GM19328 (cell line): ENCODE measurements at regions not wholly inside any gene's neighbourhood (a gene's known extent, or its start where the extent isn't known, plus 50 kb on each side); places are given as distances from the start of the nearest gene placed in this dataset.
A peak's percentile ranks its signal among the peaks of the same experiment; 100 is the strongest.

Experiments used
- ATAC-seq: cut with Tn5 transposase; IDR thresholded peaks from one replicate; pipeline ENCODE4 v1.9.1; 2021; ENCODE audit warnings: mild to moderate bottlenecking, moderate library complexity; ENCODE audit not compliant: unreplicated experiment

DNA sequence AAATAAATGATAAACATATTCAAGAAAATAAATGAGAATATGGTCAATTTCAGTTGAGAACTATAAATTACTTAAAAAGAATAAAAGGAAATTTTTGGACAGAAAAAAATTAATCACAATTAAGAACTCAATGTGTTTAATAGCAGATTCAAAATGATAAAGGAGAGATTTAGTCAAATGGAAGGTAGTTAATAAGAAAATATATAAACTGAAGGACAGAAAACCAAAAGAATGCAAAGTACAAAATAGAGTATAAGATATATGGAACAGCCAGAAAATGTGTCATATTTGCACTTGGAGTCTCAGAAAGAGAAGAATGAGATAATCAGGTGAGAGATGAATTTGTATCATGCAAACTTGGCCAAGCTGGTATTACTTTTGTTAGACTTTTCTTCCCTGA lies 201.8 kb upstream of the ARID1B start:
- ATAC-seq, result no peak

DNA sequence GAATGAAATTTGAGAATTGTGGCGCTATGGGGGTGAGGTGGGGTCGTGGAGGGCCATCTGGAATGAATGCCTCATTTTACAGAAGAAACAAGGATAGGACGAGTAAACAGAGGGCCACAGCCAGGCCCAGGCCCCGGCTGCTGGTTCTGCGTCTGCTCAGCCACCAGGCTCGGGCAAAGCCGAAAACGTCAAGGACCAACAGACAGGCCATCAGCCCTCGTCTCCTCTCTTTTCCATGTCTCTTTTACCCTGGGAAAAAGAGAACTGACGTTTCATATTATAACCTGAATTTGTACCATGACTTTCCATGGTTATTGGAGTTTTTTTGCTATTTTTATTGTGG lies 212.4 kb upstream of the ARID1B start:
- ATAC-seq, result no peak

DNA sequence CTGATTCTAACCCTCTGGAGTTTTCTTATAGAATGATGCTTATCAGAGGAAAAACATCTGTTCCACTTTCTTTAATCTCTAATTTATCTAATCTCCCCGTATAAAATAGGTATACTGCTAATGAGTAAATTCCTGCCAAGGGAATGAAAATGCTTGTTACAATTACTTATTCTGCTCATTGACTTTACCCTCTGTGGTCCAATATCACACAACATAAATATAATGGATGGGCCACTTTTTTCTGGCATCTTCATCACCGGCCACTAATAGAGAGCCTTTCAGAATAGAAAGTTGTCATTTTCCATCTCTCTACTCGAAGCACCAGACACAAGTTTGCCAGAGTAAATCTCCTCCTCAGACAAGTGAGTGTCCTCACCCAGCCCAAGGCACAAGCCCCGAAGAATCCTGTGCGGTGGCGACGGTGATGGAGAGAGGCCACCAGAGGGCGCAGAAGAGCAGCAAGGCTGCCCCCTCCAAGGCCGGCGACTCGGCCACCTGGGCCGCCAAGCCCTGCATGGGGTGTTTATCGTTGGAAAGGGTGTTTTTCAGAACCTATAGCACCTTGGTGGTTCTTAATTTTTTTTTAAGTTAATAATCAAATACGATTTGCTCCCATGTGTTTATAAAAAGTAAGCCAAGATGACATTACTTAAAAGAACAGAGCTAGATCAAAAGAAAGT lies 212.9 kb upstream of the ARID1B start:
- ATAC-seq, result peak; percentile 90

DNA sequence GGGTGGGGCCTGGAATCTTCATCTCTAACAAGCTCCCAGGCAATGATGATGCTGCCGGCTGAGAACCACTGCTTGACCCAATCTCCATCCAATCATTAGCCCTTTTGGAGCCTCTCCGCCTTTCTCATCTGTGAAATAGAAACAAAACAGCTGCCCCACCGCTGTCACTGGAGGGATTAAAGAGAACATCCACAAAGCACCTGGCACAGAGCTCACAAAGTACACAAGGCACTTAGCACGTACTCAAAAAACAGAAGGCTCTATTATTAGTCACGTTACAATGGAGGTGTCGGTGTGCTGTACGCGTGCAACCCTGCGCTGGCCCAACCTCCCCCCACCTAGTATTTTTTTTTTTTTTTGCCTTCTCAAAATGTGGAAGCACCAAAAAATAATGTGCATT lies 213.5 kb upstream of the ARID1B start:
- ATAC-seq, result no peak

DNA sequence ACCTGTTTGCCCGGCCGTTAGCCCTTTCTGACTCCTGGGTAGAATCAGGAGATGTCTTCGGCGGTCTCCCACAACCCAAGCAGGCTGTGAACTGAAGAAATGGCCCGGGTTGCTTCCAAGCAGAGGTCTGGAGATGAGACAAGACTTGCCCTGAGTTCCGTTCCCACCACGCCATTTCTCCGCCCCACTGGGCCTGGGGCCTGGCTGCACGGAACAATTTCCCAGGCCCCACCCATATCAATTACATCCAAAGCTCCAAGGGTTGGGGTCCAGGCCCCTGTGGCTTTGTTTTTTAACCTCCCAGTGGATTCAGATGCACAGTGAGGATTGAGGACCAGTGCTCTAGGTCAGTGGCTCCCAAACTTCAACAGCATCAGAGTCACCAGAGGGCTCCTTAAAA lies 214.5 kb upstream of the ARID1B start:
- ATAC-seq, result no peak

DNA sequence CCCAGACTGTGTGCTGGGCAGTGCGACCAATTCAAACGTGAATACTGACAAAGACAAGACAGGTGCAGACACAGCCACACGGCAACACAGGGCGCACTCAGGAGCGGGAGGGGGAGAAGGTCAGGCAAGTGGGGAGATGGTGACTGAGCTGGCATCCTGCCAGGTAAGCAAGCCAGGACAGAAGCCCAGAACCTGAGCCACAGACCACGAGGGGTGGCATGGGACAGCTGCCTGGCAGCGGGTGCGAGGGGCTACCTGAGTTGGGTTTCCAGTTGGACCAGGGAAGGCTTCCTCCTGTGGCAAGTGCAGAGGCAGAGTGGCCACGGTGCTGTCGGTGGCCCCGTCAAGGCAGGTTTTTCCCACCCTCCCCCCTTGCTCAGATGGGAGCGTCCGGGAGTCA lies 215.2 kb upstream of the ARID1B start:
- ATAC-seq, result no peak

DNA sequence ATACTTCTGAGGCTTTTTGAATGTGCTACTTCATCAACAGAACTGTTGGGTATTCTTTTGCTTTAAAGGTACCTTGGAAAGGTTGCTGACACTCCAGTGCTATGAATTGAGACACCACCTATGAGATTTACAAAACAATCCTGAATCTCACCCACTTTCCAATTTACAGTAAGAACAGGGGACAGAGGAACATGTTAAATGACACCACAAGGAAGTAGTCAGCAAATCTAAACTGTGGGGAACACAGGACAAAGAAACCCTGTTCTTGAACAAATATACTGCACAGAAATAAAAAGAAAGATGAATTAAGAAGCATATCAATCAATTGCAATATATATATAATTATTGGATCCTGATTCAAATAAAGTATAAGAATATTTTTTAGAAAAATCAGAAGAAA lies 216.7 kb upstream of the ARID1B start:
- ATAC-seq, result no peak

DNA sequence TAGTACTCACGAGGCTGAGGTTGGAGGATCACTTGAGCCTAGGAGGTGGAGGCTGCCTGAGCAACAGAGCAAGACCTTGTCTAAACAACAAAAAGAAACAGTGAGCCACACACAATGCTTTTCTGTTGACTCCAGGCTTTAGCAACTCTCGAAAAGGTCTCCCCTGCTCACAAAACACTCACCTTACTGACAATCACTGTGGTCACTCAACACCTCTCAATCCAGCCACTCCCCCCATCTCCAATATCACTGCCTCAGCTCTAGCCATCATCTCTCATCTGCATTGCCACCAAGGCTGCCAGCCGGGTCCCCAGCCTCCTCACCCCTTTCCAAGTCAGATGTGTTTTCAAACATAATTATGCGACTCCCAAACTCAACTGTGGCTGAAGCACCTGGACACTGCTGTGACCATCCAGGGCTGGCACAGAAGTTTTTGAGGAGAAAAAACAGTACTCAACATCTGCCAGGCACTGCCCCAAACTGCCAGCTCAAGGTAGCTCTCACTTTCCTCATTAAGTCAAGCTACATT lies 218.0 kb upstream of the ARID1B start:
- ATAC-seq, result no peak

DNA sequence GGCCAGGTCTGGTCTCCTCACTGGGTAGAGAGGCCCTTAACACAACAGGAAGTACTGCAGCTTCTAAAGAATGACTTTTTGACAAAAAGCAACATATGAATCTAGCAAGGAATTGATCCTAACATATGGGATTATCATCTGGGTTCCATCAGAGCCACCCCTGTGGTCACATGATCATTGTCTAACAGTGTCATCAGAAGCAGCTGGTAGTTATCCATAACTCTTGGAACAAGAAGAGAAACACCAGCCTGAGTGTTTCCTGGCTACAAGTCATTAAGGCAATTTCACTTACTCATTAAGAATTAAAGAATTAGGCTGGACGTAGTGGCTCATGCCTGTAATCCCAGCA lies 219.3 kb upstream of the ARID1B start:
- no peak for ATAC-seq

DNA sequence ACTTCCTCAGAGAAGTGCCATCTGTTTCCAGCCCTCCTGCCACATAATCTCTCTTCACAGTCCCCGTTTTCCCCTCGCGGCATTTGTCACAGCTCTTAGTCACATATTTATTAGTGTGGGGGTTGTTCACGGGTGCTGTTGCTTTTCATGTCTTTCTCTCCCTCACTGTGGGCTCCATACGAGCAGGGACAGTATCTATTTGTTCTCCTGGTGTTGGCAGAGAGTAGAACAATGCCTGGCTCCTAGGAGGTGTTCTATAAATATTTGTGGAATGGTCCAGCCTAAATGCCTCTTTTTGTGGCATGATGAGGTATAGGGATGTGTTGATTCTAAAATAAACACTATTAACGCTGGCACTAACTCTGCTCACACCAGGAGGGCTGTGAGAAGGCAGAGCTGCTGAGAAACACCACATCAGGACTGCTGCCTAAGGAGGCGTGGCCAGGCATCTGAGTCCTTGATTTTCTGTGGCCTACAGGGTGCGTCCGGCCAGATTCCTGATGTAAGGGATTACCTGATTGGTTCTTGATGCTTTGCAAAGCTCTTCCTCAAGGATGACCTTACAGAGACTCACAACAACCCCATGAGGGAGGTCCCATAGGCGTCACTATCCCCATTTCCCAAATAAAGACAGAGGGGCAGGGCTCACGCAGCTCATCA lies 219.8 kb upstream of the ARID1B start:
- no peak for ATAC-seq

DNA sequence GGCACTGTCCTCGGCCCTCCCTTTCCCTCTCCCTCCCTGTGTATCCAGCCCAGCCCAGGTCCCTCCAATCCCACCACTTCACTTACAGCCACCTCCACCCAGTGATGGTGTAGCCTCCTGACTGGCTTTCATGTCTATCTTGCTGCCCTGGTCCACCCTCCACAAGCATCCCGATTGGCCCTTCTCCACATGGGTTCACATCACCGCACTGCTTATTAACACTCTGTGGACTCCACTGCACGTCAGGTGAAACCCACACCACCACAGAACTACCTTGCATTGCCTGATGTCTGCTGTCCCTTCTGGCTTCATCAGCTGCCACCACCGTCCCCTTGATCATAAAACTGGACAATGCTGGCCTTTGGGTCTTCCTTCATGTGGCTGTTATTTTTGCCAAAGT lies 220.4 kb upstream of the ARID1B start:
- no peak for ATAC-seq

DNA sequence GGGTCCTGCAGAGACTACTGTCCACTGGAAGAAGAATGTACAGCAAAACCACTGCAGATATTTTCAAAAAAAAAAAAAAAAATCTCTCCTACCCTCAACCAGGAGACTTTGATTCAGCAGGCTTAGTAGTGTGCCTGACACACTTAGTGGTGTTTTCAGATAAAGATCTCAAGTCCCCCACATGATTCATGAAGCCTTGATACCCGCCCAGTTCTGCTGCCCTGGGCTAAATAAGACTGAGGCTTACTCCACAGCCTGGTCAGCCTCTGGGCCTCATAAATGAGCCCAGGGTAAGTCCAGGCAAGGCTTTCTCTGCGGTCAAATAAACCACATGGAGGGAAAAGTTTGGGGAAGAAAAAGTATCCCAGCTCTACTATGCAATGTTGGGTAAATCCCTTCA lies 222.1 kb upstream of the ARID1B start:
- ATAC-seq, result no peak

DNA sequence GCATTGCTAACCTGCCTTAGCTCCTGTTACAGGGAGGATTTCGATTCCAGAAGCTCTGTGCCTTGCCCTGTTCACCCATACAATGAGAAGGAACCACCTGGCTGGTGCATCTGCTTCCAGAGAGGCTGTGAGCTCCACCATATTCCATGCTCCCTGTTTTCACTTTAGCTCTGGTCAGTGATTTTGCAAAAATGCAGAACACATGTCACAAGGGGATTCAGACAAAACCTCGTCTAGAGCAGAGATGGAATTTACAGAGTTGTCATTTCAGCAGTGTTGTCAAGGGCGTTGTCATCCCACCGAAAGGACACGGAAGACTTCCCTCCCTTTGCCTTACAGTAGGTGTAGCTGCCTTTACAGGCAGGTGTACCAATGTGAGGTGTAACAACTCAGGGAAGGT lies 223.0 kb upstream of the ARID1B start:
- ATAC-seq, result no peak

DNA sequence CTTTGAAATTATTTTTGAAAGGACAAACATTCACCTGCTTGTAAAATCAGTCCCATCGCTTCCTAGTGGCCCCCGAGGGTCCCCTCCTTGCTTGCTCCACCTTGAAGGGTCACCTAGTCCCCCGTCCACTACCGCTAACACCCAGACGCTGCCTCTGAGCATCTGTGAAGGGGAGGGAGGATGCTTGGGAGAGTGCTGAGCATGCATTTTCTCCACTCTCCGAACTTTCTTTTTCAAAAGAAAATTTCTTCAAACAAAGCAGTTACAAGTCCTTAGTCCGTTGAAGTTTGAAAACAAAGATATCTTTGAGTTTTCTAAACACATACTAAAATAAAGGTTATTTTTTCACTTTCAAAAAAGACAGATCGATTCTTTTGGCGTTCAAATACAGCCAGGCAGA lies 224.3 kb upstream of the ARID1B start:
- ATAC-seq, result no peak

DNA sequence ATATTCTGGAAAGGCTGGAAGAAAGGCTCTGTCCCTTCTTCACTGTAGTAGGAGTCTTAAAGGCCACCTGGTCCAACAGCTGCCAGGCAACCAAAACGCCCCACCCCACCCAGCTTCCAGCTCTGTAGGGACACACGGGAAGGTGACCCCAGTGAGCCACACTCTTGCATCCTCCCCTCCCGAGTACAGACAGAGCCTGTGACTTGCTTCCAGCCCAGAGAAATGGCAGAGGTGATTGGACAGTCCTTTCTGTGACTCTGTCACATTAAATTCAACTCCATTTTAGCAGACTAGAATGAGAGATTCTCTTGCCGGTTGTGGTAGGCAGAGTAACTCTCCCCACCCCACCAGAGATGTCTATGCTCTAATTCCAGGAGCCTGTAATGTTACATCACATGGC lies 226.2 kb upstream of the ARID1B start:
- ATAC-seq, result no peak

DNA sequence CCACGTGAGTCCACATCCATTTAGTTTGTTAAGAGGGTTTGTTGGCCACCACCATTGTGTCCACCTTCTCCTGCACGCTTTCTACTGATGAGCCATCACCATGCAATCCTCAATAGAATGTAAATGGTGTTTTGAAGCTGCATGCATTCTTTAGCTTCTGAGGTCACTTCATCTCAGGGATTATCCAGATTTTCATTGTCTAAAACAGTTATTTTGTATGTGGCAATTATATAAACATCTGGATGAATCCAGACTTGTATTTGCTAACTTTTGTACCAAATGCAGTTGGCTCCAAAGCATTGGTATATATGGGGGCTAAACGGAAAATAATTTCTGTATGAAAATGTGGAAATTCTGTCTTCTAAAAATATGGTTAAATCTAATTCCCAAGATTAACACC lies 231.2 kb upstream of the ARID1B start:
- ATAC-seq, result no peak

DNA sequence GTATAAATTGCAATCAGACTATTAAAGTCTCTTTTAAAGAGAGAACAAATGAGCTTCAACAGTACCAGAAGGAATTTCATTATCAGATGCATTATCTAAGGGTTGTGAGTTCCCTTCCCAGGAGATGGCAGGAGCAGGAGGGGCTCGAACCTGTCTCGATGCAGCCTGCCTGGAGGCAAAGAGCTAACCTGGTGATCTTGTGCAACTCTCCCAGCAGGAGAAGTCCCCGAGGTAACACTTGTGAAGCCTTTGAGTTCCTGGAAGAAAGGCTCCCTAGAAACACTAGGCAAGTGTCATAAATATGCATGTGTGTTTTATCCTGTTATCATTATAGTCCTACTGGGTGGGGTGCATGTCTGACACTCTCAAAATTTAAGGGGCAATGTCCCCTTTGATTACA lies 232.2 kb upstream of the ARID1B start:
- no peak for ATAC-seq

DNA sequence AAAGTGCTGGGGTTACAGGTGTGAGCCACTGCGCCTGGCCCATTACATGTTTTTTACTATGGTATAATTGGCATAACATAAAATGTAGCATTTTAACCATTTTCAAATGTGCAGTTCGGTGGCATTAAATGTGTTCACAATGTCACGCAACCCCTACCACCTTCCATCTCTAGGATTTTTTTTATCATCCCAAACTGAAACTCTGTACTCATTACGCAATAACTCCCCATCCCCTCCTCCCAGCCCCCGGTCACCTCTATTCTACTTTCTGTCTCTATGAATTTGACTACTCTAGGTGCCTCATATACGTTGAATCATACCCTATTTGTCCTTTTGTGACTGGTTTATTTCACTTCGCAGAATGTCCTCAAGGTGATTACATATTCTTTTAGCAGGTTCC lies 233.1 kb upstream of the ARID1B start:
- ATAC-seq, result no peak

DNA sequence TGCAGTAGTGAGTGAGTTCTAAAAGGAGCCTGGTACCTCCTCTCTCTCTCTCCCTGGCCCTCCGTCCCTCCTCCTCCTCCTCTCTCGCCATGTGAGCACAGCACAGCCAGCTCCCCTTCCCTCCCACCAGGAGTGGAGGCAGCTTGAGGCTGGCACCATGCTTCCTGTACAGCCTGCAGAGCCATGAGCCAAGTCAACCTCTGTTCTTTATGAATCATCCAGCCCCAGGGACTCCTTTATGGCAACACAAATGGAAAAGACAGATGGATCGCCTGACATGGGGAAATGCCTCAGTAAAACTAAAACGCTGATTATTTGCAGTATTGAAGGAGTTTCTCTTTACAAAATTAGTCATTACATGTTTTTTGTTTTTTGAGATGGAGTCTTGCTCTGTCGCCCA lies 233.7 kb upstream of the ARID1B start:
- no peak for ATAC-seq

DNA sequence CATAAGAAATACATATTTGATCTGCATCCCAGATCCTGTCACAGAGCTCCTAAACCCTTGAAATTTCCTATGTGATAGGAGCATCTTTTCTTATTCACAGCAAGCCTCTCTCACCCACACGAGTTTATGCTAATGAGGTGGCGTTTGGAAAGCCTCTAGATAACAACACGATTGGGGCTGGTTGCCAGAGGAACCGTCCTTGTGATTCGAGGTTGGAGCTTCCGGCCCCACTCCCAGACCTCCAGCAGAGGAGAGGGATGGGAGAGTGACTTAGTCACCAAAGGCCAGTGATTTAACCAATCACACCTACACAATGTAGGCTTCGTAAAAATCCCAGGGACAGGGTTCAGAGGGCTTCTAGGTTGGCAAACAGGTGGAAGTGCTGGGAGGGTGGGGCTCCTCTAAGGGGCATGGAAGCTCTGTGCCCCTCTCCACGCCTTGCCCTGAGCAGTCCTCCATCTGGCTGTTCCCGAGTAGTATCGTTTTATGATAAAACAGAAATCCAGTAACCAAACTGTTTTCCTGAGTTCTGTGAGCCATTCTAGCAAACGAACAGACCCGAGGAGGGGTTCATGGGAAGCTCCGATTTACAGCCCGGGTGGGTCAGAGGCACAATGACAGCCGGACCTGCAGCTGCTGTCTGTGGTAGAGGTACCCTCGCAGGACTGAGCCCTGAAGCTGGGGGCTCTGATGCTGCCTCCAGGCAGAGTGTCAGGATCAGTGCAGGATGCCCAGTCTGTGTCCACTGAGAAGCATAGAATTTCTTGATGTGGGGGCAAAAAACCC lies 238.1 kb upstream of the ARID1B start:
- ATAC-seq, result no peak

DNA sequence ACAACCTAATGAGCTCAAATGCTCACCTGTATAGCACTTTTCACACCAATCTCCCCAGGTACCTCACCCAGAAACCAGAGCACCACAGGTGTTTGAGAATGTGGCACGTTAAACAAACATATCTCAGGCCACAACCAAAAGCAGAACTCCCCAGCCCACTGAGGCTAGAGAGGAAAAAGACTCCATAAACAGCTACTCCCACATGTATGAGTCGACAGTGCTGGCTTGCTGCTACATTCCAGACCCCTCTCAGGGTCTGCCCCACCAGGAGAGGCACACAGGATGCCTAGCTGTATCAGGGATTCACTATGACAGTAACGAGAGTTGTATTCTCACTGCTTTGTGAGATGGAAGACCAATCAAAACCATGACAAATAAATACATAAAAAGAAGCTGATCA lies 242.6 kb upstream of the ARID1B start:
- ATAC-seq, result no peak

DNA sequence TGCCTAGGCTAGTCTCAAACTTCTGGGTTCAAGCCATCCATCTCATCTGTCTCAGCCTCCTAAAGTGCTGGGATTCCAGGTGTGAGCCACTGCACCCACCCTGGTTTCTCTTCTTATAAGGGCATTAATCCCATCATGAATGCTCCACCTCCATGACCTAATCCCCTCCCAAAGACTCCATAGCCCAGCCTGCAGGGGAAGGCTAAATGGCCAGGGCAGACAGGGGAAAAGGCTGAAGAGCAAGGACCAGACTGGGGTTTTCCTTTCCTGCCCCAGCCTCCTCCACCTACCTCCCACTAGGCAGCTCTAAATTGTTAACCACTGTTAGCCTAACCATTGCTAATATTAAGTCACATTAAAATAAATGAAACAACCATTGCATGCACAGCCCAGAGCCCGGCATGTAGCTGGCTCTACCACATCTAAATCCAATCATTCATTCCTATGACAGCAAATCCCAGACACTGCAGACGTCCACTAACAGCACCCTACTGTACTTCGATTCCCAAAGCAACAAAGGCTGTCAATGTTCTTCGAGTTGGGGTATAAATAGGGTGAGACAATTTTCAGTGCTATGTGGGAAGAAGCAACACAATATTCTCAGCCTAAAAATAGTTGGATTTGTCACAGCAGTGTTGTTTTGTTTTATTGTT lies 243.2 kb upstream of the ARID1B start:
- ATAC-seq, result no peak
